OCI-LY3 (cell line): ENCODE measurements at regions not wholly inside any gene's neighbourhood (a gene's known extent, or its start where the extent isn't known, plus 50 kb on each side); places are given as distances from the start of the nearest gene placed in this dataset.

ENCODE experiments used
- CTCF ChIP-seq: fragments of 200-600, 300-600 bp; sonication (generic); IDR thresholded peaks from 2 replicates; pipeline ENCODE4 v1.5.1; 2014; ENCODE audit warnings: antibody characterized with exemption, low read length, low read depth
- EZH2phosphoT487 ChIP-seq: fragments of 200-600 bp; shearing (Covaris generic); IDR thresholded peaks from 2 replicates; pipeline ENCODE4 v1.6.1; 2018; ENCODE audit warnings: antibody characterized with exemption, mixed run types, low read depth

- TF ChIP-seq CTCF (no peak), EZH2phosphoT487 (no peak)
These were observed 433.2 kb upstream of the ZNF608 start for GRCh38 chr5:125179612-125180011.
